CD4-positive, alpha-beta T cell treated with Interleukin-1 beta for 1 hour (primary cell): ENCODE measurements at regions not wholly inside any gene's neighbourhood (a gene's known extent, or its start where the extent isn't known, plus 50 kb on each side); places are given as distances from the start of the nearest gene placed in this dataset.

Experiments
- DNase-seq, 2 donors: peaks; one replicate each; pipeline ENCODE4 v3.0.0-alpha.2; 2020 to 2022

- no peak for DNase-seq
Observed at GRCh38 chr4:71247706-71248105, 91.1 kb upstream of the SLC4A4 start.

GRCh38 chr4:71251261-71251660 is 87.6 kb upstream of the SLC4A4 start:
- no peak for DNase-seq

DNA sequence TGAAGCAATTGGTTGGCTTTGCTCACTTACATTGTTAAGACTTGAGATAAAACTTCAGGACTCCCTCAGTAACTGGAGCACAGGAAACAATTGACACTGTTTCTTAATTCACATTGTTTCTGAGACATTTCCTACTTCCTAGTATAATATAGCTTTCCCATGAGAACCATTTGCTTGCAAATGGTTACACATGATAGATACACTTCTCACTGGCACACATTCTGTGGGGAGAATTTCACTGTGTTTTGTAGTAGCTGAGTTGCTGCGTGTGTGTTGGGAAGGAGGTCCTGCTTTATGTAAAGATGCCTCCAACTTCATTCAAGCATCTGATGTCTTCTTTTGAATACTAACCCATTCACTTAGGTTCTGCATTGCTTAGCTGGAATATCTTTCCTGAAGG is 85.3 kb upstream of the SLC4A4 start:
- no peak for DNase-seq

- DNase-seq: no peak
Observed at GRCh38 chr4:71254451-71255012, 84.3 kb upstream of the SLC4A4 start.

DNA sequence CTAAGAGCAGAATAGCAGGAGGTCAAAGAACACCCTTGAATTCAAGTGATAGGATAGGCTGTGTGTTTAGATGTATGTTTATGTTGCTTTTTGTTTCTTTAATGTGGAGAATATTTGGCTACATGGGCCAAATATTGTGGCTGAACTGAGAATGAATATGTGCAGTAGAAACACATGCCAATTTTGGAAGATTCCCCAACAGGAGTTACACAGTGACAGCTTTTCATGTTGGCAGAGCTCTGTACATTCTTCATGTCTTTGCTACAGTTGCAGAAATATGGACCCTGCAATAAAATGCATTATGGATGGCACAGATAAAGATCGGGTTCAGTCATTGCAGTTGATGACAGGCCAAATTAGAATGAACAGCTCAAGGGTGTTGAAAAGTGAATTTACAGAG is 82.8 kb upstream of the SLC4A4 start:
- no peak for DNase-seq

DNA sequence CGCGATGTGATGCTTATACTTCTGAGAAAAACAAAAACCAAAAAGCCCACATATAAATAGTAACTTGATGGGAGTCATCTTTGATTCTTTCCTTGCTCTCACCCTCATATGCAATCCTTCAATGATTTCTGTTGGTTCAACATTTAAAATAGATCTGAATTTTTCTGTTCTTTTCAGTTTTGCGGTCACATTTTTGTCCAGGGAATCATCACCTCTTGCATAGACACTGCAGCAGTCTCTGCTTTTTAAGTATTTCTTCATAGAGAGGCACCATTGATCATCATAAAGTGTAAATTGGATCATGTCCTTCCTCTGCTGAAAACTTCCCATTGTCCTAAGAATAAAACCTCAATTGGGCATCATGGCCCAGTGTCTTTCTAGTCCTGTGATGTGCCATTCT is 81.1 kb upstream of the SLC4A4 start:
- no peak for DNase-seq

- no peak for DNase-seq
Observed at GRCh38 chr4:71258323-71258722, 80.5 kb upstream of the SLC4A4 start.

- DNase-seq: no peak
Observed at GRCh38 chr4:71259280-71259679, 79.5 kb upstream of the SLC4A4 start.

GRCh38 chr4:71259911-71260331 is 78.9 kb upstream of the SLC4A4 start:
- no peak for DNase-seq

DNA sequence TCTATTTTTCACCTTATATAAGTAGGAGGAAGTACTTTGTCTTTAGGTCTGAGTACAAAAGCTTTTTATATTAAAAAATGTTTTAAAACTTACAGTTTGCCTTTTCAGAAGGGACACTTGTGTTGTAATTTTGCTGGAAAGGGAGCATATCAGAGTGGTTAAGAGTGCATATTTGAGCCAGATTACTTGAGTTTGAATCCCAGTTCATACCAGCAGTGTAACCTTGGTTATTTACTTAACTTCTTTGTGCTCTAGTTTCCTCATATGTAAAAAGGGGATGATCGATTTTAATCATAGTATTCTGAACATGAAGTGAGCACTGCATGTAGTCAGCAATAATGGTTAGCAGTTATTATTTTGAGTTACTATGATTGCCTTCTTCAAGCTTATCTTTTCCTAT is 78.3 kb upstream of the SLC4A4 start:
- no peak for DNase-seq

GRCh38 chr4:71261001-71261400 is 77.8 kb upstream of the SLC4A4 start:
- DNase-seq: no peak

DNA sequence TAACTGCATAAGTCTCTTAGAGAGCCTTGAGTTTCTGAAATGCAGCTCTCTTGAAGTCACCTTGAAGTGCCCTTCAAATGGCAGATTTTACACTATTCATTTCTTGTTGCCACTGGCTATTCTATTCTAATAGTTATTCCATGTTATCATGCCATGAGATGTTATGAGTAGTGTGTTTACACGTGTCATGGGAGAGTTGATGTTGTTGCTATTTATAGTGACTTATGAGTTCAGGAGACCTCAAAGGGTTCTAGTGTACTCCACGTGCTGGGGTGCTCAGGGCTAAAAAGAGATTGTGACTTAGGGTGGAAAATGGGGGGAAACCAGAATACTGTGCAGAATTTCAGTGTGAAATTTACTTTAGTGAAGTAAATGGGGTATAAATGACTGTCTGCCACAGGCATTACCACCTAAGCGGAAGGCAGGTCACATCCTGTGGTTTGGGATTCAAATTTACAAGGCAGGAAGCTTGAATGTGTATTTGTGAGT is 77.1 kb upstream of the SLC4A4 start:
- no peak for DNase-seq

GRCh38 chr4:71262161-71262560 is 76.7 kb upstream of the SLC4A4 start:
- DNase-seq: no peak

DNA sequence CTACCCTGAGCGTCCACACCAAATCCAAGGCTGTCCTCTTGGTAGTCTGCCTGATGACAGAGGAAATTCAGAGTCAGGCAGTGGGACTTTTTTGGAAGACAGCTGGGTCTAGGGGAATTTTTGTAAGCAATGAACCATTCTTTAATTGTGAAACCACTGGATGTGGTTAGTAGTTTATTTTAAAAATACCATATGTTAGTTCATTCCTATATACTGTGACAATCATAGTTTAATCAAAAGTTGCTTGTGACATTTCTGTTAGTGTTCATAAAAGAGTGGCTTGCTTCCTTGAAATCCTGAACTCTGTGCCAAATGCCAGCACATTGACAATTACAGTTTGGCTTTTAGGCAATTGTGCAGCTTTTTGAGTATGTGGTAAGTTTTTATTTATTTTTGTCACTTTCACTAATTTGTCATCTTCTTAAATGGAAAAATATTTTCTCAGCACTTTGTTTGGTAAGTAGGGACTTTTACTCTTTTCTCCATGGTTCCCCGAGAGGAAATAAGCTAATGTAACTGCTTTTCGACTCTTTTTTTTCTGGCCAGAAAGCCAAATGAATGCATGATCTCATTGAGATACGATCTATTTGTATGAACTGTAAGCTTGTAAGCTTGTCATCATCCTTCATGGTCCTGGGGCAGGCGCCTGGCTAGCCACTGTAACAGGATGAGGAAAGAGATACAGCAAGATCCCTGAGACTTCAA is 72.6 kb upstream of the SLC4A4 start:
- DNase-seq: no peak

GRCh38 chr4:71267244-71267643 is 71.6 kb upstream of the SLC4A4 start:
- no peak for DNase-seq

- no peak for DNase-seq
Observed at GRCh38 chr4:71268166-71268565, 70.7 kb upstream of the SLC4A4 start.

GRCh38 chr4:71269233-71269632 is 69.6 kb upstream of the SLC4A4 start:
- no peak for DNase-seq

GRCh38 chr4:71270901-71271300 is 67.9 kb upstream of the SLC4A4 start:
- DNase-seq: peak; percentile 12 to 31

DNA sequence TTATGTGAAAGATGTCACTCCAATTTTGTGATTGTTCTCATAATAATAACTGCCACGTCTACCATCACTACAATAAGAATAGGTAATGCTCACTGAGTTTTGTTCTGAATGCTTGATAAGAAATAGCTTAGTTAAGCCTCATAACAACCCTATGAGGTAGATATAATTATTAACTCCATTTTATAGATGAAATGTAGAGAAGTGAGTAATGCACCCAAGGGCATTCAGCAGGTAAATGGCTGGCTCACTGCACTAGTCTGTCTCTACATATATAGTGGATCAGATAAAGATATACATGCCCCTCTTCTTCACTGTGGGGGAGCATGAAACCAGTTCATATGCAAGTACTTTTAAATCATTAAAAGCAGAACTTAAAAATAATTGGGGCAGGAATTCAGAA is 65.8 kb upstream of the SLC4A4 start:
- no peak for DNase-seq

GRCh38 chr4:71275004-71275403 is 63.8 kb upstream of the SLC4A4 start:
- no peak for DNase-seq

- peak in 1 of 2 donors; percentile 13 for DNase-seq
Observed at GRCh38 chr4:71275570-71275969, 63.2 kb upstream of the SLC4A4 start.

GRCh38 chr4:71277353-71277752 is 61.5 kb upstream of the SLC4A4 start:
- DNase-seq: no peak

- no peak for DNase-seq
Observed at GRCh38 chr4:71283642-71284257, 55.1 kb upstream of the SLC4A4 start.

GRCh38 chr4:71287305-71287704 is 51.5 kb upstream of the SLC4A4 start:
- DNase-seq: no peak
